HG03097 (cell line): ENCODE measurements at regions not wholly inside any gene's neighbourhood (a gene's known extent, or its start where the extent isn't known, plus 50 kb on each side); places are given as distances from the start of the nearest gene placed in this dataset.
"Not testable (repeated sequence)": the region's sequence is repeated elsewhere in the genome, so short reads cannot be mapped to it uniquely, and the experiment has no call there.

ENCODE experiments used
- ATAC-seq: cut with Tn5 transposase; IDR thresholded peaks from one replicate; pipeline ENCODE4 v1.9.1; 2021; ENCODE audit not compliant: unreplicated experiment, low FRiP score

DNA sequence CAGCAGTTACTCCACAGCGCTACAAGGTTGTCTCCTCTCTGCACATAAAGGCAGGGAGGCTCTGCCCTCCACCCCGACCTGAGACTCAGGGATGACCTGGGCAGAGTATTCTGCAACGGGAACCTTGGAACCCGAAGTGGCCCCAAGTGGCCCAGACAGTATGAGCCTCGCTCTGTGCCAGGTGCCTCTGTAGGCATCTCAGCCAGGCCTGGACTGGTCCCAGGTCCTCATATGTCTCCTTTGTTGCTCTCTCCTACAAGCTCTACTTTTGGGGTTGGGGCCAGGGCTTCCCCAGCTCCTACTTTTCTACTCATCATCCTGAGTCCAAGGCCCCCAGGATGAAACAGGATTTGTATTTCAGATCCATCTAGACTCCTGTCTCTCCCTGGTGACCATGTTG is 241.5 kb upstream of the PRSS1 start:
- ATAC-seq, result no peak

DNA sequence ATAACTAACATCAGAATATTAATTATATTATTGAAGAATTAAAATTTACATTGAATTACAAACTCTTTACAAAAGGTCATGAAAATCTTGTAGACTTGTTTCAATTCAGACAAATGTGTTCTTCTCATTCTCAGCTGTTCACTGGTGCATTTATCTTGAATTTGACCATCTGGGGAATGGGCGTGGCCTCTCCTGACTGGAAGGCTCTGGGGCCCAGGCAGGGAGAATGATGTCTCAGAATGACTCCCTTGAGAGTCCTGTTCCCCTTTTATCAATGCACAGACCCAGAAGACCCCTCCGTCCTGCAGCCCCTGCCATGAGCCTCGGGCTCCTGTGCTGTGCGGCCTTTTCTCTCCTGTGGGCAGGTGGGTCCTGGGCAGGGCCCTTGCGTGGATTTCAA is 242.2 kb upstream of the PRSS1 start:
- ATAC-seq, result not testable (repeated sequence)

DNA sequence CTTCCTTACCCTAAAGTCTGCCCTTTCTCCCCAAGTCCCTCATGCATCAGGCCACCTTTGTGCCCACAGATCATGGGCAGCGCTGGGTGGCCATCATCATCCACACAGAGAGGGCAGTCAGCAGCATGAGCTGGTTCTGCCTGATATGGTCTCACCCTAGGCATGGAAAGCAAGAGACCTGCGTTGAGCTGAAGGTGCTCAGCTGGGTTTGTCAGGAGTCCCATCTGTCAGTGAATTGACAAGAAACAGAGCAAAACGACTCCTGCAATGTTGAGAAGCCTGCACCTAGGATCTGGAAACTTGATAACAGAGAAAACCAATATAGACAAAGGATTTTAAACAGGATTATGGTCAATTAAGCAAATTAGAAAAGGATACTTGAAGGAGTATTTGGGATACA is 242.7 kb upstream of the PRSS1 start:
- no peak for ATAC-seq

DNA sequence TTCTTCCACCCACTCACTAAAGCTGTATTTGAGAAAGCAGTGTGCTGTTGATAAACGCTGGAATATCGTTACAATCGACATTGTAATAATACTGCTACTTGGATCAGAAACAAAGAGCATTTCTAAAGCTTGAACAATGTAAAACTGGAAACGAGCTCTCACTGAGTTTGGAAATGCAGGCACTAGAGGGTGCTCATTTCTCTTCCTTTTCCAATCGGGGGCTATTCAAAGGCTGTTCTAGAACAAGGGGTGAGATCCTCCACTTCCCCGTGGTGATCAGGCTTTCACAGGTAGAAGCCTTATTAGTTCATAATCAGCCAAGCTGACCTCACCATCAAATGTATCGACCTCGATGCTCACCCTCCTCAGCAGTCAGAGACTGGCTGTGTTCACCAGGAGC is 245.3 kb upstream of the PRSS1 start:
- ATAC-seq, result not testable (repeated sequence)

DNA sequence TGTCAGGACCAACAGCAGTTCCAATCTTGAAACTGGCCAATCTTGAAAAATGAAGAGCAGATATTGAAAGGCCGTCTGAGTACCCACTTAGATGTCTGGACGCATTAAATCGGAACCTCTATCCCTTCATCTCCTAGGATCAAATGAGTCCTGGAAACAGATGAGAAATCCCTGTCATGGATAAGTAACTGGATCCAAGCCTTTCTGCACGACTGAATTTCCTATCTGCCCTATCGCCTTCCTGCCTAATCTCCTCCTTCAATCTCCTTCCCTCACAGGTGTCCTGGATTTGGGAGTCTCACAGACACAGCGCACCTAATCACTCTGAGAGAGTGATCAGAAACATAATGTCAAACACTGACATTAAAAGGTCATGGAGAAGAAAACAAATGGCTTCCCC is 245.2 kb upstream of the PRSS58 start:
- no peak for ATAC-seq

DNA sequence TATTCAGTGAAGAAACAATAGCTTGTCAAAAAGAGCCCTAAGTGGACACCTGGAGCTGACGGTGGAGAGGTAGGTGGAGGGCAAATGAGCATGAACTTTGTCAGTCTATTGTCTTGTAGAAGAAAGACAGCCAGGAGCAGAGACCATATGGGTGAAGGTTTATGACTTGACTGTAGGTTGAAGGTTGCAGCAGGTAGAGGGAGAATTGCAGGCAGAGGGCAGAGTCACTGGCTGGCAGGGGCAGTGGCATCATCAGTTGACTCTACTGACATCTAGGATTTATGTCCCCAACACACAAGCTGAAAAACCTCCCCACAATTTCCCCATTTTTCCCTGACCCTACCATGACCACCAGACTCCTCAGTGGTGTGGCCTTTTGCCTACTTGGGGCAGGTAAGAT is 243.6 kb upstream of the PRSS58 start:
- ATAC-seq, result no peak

DNA sequence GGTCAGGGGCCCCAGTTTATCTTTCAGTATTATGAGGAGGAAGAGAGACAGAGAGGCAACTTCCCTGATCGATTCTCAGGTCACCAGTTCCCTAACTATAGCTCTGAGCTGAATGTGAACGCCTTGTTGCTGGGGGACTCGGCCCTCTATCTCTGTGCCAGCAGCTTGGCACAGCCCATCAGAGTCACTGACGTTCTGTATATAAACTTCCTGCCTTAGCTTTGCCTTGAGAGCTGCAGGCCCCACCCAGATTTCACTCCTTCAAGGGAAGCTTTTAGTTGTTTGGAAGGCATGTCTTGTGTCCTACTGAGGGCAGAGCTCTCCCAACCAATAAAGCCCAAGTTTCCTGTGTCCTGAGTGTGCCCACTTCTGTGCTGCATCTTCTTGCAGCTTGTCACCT is 242.5 kb upstream of the PRSS58 start:
- no peak for ATAC-seq

DNA sequence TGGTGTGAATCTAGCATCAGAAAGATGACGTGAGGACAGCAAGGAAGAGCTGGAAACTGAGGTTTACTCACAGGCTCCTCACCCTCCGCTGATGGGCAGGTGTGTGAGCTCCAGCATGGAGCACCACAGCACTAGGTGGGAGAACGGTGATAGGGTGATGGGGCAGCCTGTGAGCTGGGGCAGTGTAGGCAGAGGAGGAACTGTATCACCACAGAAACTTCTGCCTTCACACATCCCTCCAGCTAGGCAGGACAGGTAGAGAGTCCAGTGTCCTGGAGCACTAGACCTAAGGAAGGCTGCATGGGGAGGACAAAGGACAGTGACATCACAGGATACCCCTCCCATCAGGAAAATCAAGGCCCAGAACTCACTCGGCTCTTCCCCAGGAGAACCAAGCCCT is 241.8 kb upstream of the PRSS58 start:
- ATAC-seq, result no peak

DNA sequence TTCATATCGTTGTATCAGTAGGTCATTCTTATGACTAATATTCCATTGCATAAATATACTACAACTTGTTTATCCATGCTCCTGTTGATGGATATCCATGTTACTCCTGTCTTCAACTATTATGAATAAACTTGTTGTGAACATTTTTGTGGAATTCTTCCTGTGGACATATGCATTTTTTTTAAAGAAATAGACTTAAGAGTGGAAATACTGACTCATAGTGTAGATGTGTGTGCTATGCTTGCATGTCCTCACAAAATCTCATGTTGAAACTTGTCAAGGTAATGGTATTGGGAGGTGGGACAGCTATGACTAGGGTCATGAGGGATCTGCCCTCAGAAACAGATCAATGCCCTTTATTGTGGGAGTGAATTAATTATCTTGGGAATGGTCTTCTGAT is 240.5 kb upstream of the PRSS58 start:
- ATAC-seq, result no peak

DNA sequence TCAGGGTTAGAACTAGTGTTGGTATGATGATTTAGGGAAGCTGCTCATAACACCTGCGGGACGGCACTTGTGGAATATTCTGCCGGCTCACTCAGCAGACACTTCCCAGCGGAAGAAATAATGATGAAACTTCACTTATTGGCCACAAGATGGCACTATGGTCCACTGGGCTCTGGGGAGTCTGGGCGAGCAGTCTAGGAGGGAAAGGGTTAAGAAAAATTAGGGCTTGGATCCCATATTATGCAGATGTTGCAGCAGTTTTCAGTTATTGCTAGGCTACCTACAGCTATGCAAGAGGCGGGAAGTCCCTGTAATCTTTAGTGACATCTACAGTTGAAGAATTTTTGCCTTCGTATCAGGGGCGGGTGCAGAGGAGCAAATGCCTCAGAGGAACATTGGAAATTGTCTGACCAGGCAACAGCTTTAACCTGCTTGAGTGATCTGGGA is 238.7 kb upstream of the PRSS58 start:
- ATAC-seq, result no peak

DNA sequence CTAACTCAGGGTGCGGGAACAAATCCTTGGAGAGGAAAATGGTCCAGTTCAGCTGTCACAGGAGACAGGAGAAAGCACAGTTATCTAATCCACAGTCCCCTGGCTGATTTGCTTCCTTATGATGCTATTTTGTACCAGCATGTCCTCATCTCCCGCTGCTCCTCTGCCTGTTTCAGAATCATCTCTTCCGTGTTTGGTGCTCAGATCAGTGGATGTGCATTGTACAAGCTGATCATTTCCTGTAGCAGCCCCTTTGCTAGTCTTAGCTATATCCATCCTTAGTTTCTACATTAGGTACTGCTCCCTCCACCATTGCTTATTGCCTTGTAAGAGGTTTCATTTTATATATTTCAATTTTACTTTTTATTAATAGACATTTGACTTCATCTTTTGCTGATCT is 238.0 kb upstream of the PRSS58 start:
- ATAC-seq, result not testable (repeated sequence)

DNA sequence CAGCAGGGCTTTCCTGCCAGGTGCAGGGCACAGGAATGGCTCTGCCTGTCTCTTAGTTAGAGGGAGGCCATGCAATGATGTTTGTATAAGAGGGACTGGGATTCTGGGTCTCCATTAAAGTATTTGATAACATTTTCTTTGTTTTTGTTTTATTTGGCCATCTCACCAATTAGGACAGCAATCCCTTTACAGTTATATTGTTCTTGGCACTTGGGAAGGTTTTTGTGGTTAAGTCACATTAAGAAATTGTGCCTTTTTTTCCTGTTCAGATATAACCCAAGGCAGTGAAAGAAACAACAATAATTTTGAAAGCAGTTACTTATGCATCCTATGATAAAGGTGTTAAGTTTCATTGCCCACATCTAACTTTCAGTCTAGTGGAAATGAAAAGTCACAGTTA is 237.4 kb upstream of the PRSS58 start:
- ATAC-seq, result not testable (repeated sequence)

DNA sequence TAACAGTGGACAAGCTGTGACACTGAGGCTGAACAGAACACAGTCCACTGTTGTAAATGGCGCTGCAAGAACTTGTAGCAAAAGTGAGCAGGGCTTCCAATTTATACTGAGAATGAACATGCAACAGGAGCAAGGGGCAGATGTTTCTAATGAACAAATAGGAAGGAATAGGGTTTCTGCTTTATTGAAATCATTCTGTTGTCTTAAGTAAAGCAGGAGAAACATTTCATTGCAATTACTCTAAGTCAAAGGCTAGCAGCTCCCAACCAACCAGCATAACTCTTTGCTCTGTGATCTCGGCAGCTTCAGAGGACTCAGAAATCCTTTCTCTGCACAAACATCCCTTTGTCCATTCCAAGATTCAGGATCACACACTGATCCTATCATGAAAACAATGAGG is 236.2 kb upstream of the PRSS58 start:
- no peak for ATAC-seq

DNA sequence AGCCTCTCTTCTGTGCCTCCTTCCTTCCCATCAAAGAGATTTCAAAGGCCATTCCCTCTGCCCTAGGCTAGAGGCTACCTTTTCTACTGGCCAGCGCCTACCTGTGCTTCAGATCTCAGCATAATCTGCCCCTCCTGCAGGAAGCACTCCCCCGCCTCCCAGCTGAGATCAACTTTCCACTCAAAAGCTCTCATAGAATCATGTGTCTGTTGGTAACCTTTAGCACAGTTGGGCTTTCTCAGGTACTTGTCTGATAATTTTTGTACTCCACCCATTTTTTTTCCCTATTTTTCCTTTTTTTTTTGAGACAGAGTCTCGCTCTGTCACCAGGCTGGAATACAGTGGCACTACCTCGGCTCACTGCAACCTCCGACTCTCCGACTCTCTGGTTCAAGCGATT is 231.0 kb upstream of the PRSS58 start:
- no peak for ATAC-seq

DNA sequence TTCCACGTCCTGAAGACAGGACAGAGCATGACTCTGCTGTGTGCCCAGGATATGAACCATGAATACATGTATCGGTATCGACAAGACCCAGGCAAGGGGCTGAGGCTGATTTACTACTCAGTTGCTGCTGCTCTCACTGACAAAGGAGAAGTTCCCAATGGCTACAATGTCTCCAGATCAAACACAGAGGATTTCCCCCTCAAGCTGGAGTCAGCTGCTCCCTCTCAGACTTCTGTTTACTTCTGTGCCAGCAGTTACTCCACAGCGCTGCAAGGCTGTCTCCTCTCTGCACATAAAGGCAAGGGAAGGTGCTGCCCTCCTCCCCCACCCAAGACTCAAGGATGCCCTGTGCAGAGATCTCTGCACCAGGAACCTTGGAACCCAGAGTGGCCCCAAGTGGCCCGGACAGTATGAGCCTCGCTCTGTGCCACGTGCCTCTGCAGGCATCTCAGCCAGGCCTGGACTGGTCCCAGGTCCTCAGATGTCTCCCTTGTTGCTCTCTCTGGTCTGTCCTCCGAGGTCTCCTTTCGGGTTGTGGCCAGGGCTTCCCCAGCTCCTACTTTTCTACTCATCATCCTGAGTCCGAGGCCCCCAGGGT is 230.3 kb upstream of the PRSS58 start:
- ATAC-seq, result no peak

DNA sequence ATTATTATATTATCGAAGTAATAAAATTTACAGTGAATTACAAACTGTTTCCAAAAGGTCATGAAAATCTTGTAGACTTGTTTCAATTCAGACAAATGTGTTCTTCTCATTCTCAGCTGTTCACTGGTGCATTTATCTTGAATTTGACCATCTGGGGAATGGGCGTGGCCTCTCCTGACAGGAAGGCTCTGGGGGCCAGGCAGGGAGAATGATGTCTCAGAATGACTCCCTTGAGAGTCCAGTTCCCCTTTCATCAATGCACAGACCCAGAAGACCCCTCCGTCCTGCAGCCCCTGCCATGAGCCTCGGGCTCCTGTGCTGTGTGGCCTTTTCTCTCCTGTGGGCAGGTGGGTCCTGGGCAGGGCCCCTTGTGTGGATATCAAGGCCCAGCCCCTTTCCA is 229.7 kb upstream of the PRSS58 start:
- ATAC-seq, result not testable (repeated sequence)

DNA sequence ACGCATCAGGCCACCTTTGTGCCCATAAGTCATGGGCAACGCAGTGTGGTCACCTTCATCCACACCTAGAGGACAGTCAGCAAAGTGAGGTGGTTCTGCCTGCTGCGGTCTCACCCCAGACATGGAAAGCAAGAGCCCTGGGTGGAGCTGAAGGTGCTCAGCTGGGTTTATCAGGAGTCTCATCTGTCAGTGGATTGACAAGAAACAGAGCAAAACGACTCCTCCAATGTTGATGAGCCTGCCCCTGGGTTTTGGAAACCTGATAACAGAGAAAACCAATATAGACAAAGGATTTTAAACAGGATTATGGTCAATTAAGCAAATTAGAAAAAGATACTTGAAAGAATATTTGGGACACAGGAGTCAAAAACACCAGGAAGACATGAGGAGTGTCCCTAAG is 229.3 kb upstream of the PRSS58 start:
- no peak for ATAC-seq

DNA sequence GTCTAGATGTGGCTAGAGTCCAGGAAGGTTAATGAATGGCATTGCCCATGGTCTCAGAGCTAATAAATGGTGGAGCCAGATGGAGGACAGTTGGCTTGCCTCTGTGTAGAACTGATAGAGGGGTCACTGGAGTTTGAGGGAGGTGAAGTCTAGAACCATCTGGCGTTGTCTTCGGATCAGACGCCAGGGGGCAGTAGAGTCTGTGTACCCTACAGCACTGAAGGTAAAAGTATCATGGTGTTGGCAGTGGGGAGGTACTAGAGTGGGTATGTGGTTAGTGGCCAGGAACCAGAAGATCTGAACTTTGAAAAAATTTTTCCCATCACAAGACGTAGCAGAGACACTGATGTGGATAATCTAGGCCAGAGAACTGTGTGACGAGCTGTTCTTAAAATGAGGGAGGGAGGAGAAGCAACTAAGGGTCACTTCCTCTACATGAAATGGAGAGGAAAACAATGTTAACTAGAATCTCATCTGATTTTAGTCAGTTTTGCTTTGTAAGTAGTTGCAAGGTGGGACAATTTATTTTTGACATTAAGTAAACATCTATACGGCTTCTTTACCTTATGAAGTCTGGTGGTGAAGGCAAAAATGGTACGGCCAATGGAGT is 227.9 kb upstream of the PRSS58 start:
- ATAC-seq, result no peak

DNA sequence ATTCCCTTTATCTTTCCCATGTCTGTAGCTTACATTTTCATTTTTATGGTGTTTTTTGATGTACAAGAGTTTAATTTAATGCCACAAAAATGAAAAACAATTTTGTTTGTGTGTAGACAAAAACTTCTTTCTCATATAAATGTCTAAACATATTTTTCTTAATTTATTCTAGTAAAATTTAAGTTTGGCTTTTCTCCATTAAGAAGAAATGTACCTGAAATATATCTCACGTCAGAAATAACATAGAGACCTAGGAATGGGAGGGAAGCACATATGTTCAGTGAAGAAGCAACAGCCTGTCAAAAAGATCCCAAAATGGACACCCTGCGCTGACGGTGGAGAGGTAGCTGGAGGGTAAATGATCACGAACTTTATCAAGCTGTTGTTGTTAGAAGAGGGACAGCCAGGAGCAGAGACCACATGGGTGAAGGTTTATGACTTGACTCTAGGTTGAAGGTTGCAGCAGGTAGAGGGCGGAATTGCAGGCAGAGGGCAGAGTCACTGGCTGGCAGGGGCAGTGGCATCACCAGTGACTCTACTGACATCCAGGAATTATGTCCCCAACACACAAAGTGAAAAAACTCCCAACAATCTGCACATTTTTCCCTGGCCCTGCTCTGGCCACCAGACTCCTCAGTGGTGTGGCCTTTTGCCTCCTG is 225.9 kb upstream of the PRSS58 start:
- ATAC-seq, result no peak

DNA sequence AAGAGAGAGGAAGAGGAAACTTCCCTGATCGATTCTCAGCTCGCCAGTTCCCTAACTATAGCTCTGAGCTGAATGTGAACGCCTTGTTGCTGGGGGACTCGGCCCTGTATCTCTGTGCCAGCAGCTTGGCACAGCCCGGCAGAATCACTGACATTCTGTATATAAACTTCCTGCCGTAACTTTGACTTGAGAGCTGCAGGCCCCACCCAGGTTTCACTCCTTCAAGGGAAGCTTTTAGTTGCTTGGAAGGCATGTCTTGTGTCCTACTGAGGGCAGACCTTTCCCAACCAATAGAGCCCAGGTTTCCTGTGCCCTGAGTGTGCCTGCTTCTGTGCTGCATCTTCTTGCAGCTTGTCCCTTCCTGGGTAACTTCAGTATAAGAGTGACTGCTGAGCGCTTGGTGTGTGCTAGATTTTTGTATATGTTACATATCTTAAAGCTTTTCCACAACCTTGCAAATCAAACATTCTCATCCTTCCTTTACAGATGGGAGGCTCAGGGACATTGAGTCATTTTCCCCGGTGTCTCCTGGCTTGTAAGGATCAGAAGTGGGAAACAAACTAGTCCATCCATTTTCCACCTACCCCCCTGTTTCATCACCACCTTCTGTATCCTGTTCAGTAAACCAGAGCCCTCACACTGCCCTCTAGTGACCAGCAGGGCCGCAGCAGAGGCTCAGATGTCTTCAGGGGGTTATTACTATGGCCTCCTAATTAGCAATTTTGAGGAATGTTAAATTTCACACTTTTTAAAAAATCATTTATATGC is 225.2 kb upstream of the PRSS58 start:
- peak; percentile 63 for ATAC-seq

DNA sequence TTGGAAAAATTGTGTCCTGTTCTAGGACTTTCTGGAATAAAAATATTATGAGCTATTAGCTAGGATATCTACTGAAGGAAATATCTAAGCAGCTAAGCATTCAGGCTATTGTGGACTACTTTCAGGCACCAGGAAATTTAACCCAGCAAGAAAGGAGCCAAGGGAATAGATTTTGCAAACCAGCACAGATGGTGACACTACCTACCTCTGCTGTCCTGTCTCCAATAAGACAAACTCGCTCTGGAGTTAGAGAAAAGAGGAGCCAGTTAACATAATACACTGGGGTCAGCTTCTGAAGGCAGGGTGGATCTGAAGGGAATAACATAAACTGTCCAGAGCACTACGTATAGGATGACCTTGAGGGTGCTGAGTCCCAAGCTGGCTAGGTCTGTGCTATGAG is 223.7 kb upstream of the PRSS58 start:
- ATAC-seq, result no peak
